ENCODE measurements at regions not wholly inside any gene's neighbourhood (a gene's known extent, or its start where the extent isn't known, plus 50 kb on each side); places are given as distances from the start of the nearest gene placed in this dataset.
"Not testable (repeated sequence)": the region's sequence is repeated elsewhere in the genome, so short reads cannot be mapped to it uniquely, and the experiment has no call there.

DNA sequence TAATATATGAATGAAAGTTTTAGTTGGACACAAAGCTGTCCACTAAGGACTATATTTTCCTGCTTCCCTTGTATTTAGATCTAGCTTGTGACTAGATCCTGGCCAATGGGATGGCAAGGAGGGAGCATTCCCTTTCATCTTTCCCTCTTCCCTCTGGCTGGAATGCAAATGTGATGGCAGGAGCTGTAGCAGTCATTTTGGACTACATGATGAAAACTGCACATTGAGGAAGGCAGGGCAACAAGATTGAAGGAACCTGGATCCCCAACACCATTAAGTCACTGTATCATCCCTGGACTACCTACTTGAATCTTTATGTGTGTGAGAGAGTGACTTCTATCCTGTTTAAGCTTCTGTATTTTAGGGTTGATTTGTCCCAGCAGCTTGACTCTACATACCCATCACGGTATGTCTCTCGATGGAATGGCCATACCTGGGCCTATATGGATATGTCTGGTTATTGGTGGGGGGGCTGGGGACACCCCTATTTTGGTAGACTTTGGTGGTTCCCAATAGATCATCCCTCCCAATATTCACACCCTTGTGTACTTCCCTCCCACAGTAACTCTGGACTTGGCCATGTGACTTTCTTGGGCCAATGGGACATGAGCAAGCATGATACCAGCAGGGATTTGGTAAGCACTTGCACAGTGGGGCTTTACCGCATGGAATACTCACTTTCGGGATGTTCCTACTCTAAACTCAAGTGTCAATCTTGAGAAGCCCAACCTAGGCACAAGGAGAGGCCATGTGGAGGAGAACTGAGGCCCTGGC lies 128.5 kb downstream of the VEGFA start:
- DNase-seq = no peak

DNA sequence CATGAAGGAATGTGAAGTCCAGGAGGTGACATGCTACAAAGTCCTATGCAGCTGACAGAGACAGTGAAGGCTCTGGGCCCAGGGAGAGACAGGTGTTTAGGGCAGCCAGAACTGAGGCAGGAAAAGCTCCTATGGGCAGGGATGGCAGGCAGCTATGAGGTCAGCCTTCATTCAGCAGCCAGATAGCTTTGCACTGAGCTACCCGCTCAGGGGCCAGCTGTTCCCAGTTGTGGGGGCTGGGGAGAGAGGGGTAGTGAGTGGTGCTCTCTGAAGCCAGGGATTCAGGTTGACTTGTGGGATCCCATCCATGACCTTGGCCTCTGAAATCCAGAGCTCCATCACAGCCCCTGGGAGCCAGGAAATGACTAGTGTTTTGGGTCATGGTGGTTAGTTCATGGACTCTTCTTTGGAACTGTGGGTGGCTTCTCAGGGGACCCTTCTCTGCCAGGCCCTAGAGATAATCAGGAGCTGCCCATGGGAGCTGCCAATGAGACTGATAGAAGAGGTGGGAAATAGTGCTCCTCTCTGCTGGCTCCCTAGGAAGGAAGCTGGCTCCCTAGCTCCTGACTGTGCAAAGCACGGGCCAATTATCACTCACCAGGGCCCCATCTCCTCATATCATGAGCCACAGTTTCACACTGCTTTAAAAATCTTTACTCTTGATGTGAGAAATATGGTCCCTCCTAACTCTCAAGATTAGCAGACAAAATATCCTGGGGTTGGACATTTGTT lies 127.7 kb downstream of the VEGFA start:
- no peak for DNase-seq

DNA sequence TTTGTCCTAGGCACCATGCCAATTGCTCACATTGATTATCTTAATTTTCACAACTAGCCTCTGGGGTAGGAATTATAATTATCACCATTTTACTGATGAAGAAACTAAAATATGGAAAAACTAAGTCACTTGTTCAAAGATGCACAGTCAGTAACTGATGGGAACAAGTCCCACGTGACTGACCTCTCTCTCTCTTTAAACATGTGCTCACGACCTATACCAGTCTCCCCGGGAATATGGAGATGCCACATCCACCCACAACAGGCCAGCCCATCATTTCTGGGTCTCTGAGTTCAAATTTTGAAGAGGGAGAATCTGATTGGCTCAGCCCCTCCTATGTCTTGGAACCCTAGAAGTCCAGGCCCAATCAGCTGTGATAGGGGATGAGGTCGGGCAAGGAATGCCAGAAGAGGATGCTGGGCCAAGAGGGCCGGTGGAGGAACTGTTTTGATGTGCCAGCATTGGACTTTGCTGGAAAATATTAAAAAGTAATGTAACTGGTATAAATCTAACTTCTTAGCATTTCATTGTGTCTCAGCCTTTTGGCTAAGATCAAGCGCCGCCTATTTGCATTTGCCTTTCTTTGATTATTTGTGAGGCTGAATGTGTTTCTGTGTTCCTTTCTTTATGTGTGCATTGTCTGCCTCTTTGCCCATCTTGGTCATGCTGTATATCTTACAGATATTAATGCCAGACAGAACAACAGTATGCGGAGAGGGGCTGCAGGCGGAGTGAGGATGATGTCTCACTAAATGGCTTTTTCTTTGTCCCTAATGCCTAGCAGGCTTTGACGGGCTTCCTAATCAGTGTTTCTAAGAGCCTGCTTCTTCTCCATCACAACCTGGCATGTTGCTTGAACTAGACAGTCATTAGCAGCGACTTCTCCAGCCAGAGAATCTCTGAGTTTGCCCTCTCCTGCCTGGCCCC lies 126.6 kb downstream of the VEGFA start:
- DNase-seq = no peak

DNA sequence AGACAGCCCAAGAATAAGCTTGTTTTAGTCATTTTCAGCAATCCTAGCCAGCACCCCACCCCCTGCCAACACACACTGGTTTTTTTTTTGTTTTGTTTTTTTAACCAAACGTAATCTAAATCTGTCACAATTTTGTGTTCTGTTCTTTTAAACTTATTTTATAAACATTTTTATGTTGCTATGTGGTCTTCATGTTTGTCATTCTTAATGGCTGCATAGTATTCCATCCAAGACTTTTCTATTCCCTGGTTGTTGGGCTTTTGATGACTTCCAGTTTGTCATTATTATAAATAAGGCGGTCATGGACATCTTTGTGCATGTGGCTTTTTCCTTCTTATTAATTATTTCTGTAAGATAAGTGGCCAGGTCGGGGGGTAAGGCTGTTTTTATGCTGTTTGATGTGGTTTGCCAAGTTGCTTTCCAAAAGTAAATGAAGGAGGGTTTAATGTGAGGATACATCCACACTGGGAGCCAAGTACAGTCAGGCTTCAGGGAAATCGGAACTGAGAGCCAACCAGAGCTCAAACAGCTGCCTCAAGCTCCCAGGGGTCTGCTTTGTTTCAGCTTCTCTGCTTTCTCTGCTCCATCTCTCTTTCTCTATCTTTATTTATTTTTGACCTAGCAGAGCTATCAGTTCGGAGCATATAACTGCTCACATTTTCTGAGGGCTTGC lies 125.8 kb downstream of the VEGFA start:
- DNase-seq = no peak

DNA sequence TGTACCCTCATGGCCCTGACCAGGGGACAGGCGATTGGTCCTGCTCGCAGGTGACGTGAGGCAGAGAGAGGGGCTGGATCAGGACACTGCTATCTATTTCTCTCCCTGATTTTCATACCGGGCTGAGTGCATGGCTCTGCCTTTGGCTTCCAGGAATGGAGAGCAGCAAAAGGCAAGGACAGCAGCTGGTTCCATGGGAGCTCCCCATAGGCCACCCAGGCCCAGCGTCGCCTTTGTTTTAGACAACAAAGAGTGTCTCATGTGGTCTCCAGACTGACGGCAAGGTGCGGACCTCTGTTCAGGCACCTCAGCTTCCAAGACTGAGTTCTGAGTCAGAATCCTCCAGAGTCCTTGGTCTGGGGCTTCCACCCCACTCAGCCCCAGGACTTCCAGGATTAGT lies 123.1 kb downstream of the VEGFA start:
- DNase-seq = no peak

DNA sequence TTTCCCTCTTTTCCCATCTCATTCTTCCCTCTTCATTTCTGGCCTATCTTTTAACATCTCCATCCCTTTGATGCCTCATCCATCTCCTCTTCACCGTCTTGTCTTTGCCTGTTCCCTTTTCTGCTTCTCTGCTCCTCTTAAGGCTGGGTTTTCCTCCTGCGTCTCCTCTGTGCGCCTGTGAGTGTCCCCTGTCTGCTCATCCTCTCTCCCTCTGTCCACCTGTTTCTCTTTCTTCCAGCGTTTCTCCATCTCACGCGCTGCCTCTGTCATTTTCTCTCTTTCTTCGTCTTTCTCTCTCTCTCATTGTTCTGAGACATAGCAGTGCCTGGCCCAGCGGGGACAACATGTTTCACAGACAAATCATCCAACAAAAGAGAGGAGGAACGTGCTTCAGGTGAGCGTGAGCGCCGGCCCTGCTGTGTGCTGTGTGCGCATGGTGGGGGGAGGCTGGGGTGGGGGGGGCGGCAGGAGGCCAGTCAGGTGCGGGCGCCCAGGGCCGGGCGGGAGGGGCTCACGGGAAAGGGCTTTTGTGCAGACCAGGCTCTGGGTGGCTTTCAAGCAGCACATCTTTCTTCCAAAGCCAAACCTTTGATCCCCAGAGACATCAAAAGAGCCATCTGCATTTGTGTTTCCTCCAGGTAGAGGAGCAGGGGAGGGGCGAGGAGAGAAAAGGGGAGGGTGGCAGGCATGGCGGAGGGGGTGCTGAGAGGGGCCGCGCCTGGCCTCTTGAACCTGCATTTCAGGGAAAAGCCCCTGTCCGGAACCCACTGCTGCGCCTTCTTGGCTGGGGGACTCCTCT lies 121.3 kb downstream of the VEGFA start:
- no peak for DNase-seq

DNA sequence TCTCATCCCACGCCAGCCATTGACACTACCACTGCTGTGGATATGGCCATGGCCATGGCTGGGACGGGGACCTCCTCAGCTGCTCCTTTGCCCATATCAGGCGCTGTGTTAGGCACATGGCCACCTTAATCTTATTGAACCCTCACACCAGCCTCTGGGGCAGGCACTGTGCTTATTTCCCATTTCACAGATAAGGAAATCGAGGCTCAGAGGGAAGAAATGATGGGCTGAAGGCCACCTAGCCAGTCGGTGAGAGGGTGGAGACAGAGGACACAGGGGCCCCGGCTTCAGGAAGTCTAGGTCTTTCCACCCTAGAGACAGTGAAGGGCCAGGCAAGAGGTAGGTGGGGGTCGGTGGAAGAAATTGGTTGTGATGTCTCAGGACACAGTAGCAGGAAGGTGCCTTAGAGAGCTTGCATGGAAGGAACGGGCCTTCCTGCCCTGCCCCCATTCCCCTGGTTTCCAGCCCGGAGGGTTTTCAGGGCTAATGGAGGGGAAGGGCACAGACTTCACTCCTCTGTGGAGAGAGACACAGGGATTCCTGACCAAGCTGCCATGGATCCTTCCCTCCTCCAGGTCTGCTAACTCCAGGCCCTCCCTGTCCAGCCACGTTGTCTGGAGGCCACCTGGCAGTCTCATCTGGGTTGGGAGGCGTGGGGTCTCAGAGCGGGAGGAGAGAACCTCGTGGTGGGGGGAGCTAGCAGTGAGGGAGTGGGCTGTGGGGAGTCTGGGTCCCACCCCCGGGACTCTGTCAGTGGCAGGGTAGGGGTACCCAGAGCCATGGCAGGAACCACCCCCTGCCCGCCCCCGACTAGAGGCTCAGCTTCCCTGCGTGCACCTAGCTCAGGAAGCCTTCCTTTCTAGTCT lies 120.4 kb downstream of the VEGFA start:
- DNase-seq = no peak

DNA sequence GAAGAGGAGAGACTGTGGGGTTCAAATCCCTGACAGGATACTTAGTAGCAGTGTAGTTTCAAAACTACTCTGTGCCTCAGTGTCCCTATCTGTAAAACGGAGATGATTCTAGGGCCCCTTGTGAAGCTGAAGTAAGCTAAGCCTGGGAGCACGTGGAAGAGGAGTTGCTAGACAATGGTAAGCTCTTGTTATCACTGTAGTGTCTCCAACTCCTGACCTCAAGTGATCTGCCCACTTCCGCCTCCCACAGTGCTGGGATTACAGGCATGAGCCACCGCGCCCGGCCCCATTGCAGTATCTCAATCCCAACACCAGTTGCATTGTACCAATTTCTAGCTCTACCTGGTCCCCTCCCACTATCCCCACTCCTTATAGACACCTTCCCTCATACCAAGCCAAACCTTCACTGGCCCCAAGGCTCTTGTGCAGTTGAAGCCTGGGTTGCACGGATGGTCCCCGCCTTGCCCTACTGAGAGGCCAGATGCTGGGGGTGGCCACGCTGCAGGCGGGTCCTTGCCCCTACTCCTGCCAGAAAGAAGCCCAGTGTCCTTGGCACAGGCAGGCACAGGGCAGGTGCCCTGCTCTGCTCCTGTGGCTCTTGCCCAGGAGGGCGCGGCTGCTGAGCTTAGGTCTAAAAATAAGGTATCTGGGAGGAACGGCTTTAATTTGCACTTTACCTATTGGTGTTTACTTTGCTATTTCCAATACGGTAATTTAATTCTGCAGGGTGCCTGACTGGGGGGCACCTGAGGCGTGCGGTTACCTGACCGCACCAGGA lies 118.1 kb downstream of the VEGFA start:
- DNase-seq = no peak

DNA sequence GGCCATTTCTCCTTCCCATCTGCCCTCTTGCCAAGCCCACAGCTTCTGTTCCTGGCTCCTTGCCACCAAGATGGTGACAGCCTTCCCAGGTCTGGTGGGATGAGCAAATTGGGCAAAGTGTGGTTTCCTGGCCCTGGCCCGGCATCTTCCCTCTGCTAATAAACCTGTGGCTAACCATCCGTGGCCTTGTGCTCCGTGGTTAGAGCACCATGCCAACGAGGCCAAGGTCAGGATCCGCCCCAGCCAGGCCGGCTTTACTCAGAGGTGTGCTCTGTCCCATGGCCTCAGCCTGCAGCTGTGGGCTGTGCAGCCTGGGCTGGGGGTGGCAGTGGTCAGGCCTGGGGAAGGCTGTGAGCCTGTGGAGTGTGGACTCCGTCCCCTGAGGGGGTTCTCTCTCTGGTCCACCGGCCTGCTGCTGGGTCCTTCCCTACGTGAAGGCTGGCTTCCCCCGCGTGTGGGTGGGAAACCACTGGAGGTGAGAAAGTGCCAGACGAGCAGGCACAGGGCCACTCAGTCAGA lies 117.4 kb downstream of the VEGFA start:
- no peak for DNase-seq

DNA sequence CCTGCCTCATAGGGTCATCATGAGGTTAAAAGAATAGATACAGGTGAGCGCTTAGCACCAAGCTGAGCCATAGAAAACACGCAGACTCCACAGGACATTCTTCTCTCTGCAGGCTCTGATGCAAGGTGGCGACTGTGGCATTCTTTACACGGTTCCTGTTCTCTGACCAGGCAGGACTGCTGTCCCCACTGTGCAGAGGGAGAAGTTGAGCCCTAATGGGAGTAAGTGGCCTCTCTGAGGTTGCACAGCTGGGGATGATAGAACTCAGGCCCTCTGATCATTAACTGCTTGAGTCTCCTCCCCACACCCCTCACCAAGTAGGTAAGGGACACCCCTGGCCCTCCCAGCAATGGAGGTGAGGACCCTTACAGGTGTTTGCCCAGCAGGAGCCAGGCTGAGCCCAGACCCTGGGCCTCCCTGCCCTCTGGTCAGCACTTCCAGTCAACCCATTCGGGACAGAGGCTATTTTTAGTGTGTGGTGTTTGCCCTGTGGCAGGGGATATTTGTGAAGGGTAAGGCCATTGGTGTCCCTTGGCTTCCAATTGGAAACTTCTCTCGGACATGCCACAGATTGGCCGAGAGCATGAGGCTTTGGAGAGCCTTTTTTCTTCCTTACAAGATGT lies 116.8 kb downstream of the VEGFA start:
- DNase-seq = no peak

DNA sequence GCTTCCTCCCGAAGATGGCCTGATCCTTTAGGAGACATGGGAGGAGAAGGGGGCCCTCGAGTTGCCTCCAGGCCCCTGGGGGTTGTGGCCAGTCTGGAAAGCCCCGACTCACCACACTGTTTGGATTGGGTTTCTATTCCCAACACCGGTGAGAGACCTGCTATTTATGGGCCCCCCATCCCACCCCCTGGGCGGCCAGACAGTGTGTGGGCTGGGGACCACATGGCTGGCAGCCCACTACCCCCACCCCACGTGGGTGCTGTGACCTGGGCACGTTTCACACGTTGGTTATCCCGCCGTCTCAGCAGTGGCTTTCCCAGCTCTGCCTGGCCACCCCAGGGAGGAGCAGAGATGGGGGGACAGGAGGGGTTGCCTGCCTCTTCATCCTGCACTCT lies 116.1 kb downstream of the VEGFA start:
- DNase-seq = no peak

DNA sequence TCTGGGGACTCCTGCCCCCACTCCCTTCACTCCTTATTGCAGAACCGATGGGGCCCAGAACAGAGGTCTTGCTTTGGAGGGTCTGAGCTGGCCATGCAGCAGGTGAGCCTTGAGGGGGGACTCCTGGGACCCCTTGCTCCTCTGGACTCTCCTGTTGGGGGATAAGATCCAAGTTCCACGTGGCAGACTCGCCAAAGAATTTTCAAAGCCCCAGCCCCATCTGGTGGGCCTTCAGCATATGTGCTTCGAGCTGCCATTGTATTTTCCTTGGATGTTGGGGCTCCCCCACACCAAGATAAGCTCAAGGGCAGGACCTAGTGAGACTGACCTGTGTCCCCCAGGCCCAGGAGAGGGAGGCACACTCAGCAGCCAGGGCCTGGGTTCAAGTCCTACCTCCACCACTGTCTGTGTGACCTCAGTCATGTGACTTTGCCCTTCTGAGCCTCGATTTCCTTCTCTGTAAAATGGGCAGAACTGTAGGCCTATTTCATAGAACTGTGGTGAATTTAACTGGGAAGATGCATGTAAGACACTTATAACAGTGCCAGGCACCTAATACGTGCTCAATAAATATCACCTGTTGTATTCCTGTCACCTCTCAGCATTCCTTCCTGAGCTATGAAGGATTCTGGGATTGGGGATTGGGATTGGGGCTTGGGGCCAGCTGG lies 115.5 kb downstream of the VEGFA start:
- no peak for DNase-seq

DNA sequence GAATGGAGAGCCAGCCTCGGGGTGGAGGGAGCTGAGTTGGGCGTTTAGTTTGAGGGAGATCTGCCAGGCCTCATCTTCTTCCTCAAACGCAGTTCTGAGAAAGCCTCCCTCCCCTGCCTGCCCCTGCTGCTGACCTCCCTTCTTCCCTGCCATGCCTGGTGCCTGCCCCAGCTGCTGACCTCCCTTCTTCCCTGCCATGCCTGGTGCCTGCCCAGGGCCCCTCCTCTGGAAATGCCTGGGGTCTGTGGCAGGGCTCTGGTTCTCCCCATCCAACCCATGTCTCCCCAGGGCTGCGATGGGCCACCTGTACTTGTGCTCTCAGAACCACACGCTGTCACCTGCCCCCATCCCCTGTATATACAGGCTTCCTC lies 114.6 kb downstream of the VEGFA start:
- no peak for DNase-seq

DNA sequence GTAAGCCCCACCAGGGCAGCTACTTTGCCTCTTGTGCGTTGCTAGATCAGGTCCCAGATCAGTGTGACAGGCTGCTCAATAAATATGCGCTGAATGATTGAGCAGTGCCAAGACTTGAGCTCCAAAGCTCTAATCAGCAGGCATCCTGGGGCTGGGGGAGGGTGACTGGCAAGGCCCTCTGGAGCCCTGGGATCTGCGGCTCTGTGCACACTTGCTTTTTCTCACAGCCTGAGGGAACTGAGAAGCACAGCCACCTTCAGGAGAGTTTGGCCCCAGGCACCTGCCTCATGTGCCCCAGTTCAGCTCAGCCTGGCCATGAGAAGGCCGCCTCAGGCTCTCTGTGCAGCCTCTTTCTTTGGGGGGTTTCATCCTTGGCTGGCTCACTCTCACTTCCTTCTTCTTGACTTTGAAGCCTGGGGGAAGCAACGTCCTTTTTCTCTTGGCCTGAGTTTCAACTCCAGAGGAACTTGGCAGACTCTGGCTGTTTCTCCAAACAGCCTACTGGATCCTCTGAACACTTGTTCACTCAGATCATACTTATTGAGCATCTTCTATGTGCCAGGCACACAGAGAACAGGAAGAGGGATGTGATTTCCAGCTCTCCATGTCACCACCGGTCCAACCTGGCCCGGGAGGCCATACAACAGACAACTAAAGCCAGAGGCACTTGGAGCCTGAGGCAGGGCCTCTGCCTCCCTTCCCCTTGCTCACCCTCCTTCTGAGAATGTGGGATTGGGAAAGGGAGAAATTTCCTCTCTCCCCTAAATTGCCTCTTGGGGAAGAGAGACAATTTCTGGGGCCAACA lies 114.0 kb downstream of the VEGFA start:
- DNase-seq = no peak

DNA sequence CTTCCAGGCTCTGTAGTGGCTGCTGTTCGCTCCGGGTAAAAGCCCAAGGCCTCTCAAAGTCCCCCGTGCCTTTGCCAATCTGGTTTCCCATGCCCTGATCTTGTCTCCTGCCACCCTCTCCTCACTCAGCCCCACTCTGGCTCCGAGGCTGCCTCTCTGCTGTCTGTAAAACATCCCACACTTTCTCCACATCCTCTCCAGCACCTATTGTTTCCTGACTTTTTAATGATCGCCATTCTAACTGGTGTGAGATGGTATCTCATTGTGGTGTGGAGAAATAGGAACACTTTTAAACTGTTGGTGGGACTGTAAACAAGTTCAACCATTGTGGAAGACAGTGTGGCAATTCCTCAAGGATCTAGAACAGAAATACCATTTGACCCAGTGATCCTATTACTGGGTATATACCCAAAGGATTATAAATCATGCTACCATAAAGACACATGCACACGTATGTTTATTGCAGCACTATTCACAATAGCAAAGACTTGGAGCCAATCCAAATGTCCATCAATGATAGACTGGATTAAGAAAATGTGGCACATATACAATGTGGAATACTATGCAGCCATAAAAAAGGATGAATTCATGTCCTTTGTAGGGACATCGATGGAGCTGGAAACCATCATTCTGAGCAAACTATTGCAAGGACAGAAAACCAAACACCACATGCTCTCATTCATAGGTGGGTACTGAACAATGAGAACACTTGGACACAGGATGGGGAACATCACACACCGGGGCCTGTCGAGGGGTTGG lies 112.9 kb downstream of the VEGFA start:
- DNase-seq = not testable (repeated sequence)

DNA sequence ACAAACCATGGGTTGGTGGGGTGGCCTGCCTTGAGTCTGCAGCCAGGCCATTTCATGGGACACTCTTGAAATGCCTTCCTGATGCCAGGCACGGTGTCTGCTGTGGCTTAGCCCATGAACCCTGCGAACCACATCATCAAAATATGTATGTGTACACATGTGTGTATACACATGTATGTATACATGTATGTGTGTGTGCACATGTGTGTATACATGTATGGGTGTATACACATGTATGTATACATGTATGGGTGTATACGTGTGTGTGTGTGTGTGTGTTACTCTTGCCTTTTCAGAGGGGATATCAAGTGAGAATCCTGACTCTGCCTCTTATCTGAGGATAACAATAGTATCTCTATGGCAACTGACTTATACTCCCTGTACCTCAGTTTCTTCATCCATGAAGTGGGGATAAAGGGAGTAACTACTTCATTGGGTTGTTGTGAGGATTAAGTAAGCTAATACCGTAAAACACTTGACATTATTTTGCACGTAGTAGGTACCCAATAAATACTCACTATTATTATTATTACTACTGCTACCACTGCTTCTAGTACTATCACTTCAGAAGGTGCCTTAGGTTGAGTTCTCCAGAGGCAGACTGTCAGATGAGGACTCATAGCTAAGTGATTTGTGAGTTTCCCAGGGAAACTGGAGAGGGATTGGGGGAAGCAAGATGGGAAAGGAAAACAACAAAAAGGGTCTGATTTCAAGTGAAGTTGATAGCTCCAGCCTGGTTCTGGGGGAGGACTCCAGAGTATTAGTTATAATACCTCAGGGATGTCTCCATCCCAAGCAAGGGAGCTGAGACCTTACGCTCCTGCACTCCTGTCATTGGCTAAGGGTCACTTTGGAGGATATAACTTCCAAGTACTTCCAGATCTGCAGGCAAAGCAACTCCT lies 110.5 kb downstream of the VEGFA start:
- no peak for DNase-seq

All from stimulated activated CD4-positive, alpha-beta T cell treated with anti-CD3 and anti-CD28 coated beads, Interleukin-12 subunit alpha, Interleukin-12 subunit beta, amount 100 ng/mL, for 4 hours (primary cell).